GM12865 (cell line): ENCODE measurements at regions not wholly inside any gene's neighbourhood (a gene's known extent, or its start where the extent isn't known, plus 50 kb on each side); places are given as distances from the start of the nearest gene placed in this dataset.

ENCODE experiments used
- DNase-seq: peaks from one replicate; pipeline ENCODE4 v3.0.0; 2010; ENCODE audit warnings: low read depth
- H3K4me3 ChIP-seq: 2 replicates; pipeline ENCODE4 v1.5.1; 2011; ENCODE audit warnings: mild to moderate bottlenecking, low read depth, low read length, control low read depth
- TF ChIP-seq, protein P1 (sequence below): IDR thresholded peaks from 2 replicates; pipeline ENCODE4 v1.5.1; 2011; ENCODE audit warnings: low read length, control low read depth, low read depth, inconsistent platforms; ENCODE audit not compliant: insufficient read depth; ENCODE audit errors: missing control alignments

DNA sequence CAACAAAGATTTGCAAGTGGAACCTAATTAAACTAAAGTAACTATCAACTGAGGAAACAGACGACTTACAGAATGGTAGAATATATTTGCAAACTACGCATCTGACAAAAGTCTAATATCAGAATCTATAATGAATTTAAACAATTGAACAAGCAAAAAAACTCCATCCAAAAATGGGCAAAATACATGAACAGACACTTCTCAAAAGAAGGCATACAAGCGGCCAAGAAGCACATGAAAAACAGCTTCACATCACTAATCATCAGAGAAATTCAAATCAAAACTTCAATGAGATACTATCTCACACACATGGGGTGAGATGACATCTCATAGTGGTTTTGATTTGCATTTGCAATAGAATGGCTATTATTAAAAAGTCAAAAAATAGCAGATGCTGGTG lies 128.6 kb downstream of the POLR2M start:
- TF ChIP-seq, protein P1, sequence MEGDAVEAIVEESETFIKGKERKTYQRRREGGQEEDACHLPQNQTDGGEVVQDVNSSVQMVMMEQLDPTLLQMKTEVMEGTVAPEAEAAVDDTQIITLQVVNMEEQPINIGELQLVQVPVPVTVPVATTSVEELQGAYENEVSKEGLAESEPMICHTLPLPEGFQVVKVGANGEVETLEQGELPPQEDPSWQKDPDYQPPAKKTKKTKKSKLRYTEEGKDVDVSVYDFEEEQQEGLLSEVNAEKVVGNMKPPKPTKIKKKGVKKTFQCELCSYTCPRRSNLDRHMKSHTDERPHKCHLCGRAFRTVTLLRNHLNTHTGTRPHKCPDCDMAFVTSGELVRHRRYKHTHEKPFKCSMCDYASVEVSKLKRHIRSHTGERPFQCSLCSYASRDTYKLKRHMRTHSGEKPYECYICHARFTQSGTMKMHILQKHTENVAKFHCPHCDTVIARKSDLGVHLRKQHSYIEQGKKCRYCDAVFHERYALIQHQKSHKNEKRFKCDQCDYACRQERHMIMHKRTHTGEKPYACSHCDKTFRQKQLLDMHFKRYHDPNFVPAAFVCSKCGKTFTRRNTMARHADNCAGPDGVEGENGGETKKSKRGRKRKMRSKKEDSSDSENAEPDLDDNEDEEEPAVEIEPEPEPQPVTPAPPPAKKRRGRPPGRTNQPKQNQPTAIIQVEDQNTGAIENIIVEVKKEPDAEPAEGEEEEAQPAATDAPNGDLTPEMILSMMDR = no peak
- H3K4me3 ChIP-seq = no peak overlapping the region
- no peak for DNase-seq

GRCh38 chr15:57849317-57849716 lies 142.8 kb downstream of the POLR2M start:
- no peak for DNase-seq
- no peak overlapping the region for H3K4me3 ChIP-seq
- TF ChIP-seq, protein P1 = no peak

DNA sequence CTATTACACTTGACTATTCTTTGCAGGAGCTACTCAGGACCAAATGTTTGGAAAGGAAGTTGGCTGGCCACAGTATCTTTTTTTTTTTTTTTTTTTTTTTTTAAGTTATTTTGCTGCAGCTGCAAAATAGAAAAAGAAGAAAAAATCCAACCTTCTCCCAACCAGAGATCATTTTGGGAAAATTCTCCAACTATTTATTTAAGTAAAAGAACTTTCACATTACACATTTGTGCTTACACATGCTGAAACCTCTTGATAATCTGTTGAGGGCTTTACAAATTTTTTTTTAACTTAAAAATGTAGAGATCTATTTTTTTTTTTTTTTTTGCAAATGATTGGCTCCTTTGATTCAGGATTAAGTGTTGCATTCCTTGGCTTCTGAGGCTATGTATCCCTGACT lies 148.0 kb downstream of the POLR2M start:
- no peak overlapping the region for H3K4me3 ChIP-seq
- no peak for DNase-seq
- TF ChIP-seq, protein P1 = no peak

- H3K4me3 ChIP-seq = no peak overlapping the region
- TF ChIP-seq, protein P1 = no peak
- no peak for DNase-seq
These were observed 151.4 kb downstream of the POLR2M start for GRCh38 chr15:57857871-57858270.

DNA sequence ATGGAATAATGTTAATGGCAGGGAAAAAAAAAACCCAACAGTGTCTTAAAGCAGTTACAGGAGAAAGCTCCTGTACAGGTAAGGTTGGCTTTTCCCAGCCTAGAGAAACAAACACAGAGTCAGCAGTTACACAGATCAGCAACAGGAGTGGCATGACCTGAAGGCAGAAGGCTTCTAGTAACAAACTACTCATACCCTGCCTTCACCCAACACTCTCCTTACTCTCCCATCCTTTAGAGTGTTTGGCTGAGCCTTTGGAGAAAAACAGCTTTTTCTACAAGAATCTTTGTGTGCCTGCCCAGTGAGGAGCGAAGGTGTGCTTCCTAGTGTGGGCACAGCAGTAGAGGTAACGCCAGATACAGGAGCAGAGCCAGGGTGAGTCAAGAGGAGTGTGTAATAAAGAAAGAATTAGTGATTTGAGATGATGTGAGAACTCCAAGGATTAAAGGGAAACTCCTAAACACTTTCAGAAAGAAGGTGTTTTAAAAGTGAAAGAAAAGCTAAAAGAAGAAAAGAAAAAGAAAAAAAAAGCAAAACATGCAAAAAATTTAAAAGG lies 152.7 kb downstream of the POLR2M start:
- H3K4me3 ChIP-seq = no peak overlapping the region
- TF ChIP-seq, protein P1 = no peak
- DNase-seq = no peak

DNA sequence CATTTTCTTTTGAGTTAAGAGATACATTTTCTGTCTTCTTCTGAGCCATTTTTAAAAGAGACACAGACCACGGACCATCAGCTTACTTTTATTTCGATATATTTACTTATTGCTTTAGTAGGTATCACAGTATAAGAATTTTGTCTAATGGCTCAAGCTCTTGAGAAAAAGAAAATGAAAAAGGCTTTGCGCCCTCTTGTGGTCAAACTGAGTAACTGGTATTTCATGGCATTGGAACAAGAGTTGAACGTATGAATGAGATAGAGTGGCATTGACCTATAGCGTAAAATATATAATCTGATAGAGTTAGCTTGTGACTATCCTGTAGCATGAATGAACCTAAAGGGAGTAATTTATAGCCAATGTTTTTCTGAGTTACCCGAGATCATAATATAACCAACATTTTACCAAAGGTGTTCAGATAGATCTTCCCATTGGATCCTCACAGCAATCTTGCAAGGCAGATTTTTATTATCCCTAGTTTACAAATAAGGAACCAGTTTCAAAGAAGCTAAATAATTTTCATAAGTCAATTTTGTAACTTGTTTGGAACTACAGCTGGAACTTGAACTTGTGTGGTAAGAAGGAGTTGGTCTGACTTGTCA lies 154.6 kb downstream of the POLR2M start:
- no peak overlapping the region for H3K4me3 ChIP-seq
- TF ChIP-seq, protein P1 = peak; percentile 66
- peak; percentile 75 for DNase-seq
